Hematopoietic multipotent progenitor cell treated with erythropoietin and hydrocortisone succinate and interleukin-3 and kit ligand, for 15 days (in vitro differentiated cells): ENCODE measurements at regions not wholly inside any gene's neighbourhood (a gene's known extent, or its start where the extent isn't known, plus 50 kb on each side); places are given as distances from the start of the nearest gene placed in this dataset.

Experiments
- DNase-seq: peaks from one replicate; pipeline ENCODE4 v3.0.0-alpha.2; 2015; ENCODE audit warnings: low spot score

GRCh38 chr2:176817061-176817565, 395.5 kb upstream of the HNRNPA3 start:
- DNase-seq, result no peak

- no peak for DNase-seq
Measured at GRCh38 chr2:176818076-176818475, 394.5 kb upstream of the HNRNPA3 start.

- no peak for DNase-seq
Measured at GRCh38 chr2:176818617-176819016, 394.0 kb upstream of the HNRNPA3 start.

- DNase-seq, result no peak
Measured at GRCh38 chr2:176819306-176819705, 393.3 kb upstream of the HNRNPA3 start.

- no peak for DNase-seq
Measured at GRCh38 chr2:176820371-176820932, 392.1 kb upstream of the HNRNPA3 start.

GRCh38 chr2:176821350-176821749, 391.2 kb upstream of the HNRNPA3 start:
- DNase-seq, result no peak

- DNase-seq, result no peak
Measured at GRCh38 chr2:176822060-176822459, 390.5 kb upstream of the HNRNPA3 start.

GRCh38 chr2:176826356-176826755, 386.2 kb upstream of the HNRNPA3 start:
- DNase-seq, result no peak

- DNase-seq, result no peak
Measured at GRCh38 chr2:176826984-176827668, 385.5 kb upstream of the HNRNPA3 start.

GRCh38 chr2:176830362-176830761, 382.2 kb upstream of the HNRNPA3 start:
- DNase-seq, result no peak

GRCh38 chr2:176832086-176832485, 380.5 kb upstream of the HNRNPA3 start:
- DNase-seq, result no peak

- no peak for DNase-seq
Measured at GRCh38 chr2:176833671-176834070, 378.9 kb upstream of the HNRNPA3 start.

- DNase-seq, result no peak
Measured at GRCh38 chr2:176834226-176834625, 378.4 kb upstream of the HNRNPA3 start.

- DNase-seq, result no peak
Measured at GRCh38 chr2:176843208-176843607, 369.4 kb upstream of the HNRNPA3 start.

- DNase-seq, result no peak
Measured at GRCh38 chr2:176844461-176844860, 368.1 kb upstream of the HNRNPA3 start.

- no peak for DNase-seq
Measured at GRCh38 chr2:176845718-176846117, 366.9 kb upstream of the HNRNPA3 start.

- DNase-seq, result no peak
Measured at GRCh38 chr2:176847575-176847974, 365.0 kb upstream of the HNRNPA3 start.

GRCh38 chr2:176848844-176849243, 363.8 kb upstream of the HNRNPA3 start:
- no peak for DNase-seq

GRCh38 chr2:176851200-176851888, 361.2 kb upstream of the HNRNPA3 start:
- DNase-seq, result no peak

- DNase-seq, result no peak
Measured at GRCh38 chr2:176851889-176852483, 360.6 kb upstream of the HNRNPA3 start.

- DNase-seq, result no peak
Measured at GRCh38 chr2:176852667-176853066, 359.9 kb upstream of the HNRNPA3 start.

- DNase-seq, result no peak
Measured at GRCh38 chr2:176854062-176854461, 358.5 kb upstream of the HNRNPA3 start.

GRCh38 chr2:176854878-176855277, 357.7 kb upstream of the HNRNPA3 start:
- DNase-seq, result no peak
